ENCODE measurements at regions not wholly inside any gene's neighbourhood (a gene's known extent, or its start where the extent isn't known, plus 50 kb on each side); places are given as distances from the start of the nearest gene placed in this dataset.

GRCh38 chr4:56218230-56218895, 168.9 kb downstream of the AASDH start:
- Histone ChIP-seq H3K4me3 (replicated peaks; ENCODE audit: insufficient read depth, low read length) (no peak overlapping the region), H3K27ac (replicated peaks) (no peak overlapping the region), H3K27me3 (ENCODE audit: insufficient read depth, poor library complexity, severe bottlenecking) (no peaks in the 10 kb centered on the region)
- no peak for DNase-seq (ENCODE audit: low read depth in 1 of 2, low spot score in 1 of 2)
- TF ChIP-seq SPI1 (IDR thresholded peaks at IDR 0.05; ENCODE audit: borderline replicate concordance, low read depth) (no peak), GABPA (IDR thresholded peaks at IDR 0.05; ENCODE audit: low read depth) (no peak), REST (IDR thresholded peaks at IDR 0.05; ENCODE audit: insufficient replicate concordance, low read depth) (no peak), POLR2AphosphoS5 (IDR thresholded peaks at IDR 0.05; ENCODE audit: low read depth) (no peak), CTCF (IDR thresholded peaks at IDR 0.05; ENCODE audit: insufficient read depth, low read length) (no peak)

- Histone ChIP-seq H3K4me3 (replicated peaks; ENCODE audit: insufficient read depth, low read length) (no peak overlapping the region), H3K27ac (replicated peaks) (no peak overlapping the region), H3K27me3 (ENCODE audit: insufficient read depth, poor library complexity, severe bottlenecking) (no peaks in the 10 kb centered on the region)
- no peak for DNase-seq (ENCODE audit: low read depth in 1 of 2, low spot score in 1 of 2)
- TF ChIP-seq GABPA (IDR thresholded peaks at IDR 0.05; ENCODE audit: low read depth), result no peak
- no peak for TF ChIP-seq CTCF (IDR thresholded peaks at IDR 0.05; ENCODE audit: insufficient read depth, low read length)
- TF ChIP-seq POLR2AphosphoS5 (IDR thresholded peaks at IDR 0.05; ENCODE audit: low read depth), result no peak
- TF ChIP-seq SPI1 (IDR thresholded peaks at IDR 0.05; ENCODE audit: borderline replicate concordance, low read depth), result no peak
- no peak for TF ChIP-seq REST (IDR thresholded peaks at IDR 0.05; ENCODE audit: insufficient replicate concordance, low read depth)
These were observed 169.9 kb downstream of the AASDH start for GRCh38 chr4:56217343-56217890.

- no peaks in the 10 kb centered on the region for H3K27me3 ChIP-seq (ENCODE audit: insufficient read depth, poor library complexity, severe bottlenecking)
- TF ChIP-seq REST (IDR thresholded peaks at IDR 0.05; ENCODE audit: insufficient replicate concordance, low read depth), result no peak
- no peak for TF ChIP-seq GABPA (IDR thresholded peaks at IDR 0.05; ENCODE audit: low read depth)
- TF ChIP-seq CTCF (IDR thresholded peaks at IDR 0.05; ENCODE audit: insufficient read depth, low read length), result no peak
- TF ChIP-seq SPI1 (IDR thresholded peaks at IDR 0.05; ENCODE audit: borderline replicate concordance, low read depth), result no peak
- TF ChIP-seq POLR2AphosphoS5 (IDR thresholded peaks at IDR 0.05; ENCODE audit: low read depth), result no peak
- H3K27ac ChIP-seq (replicated peaks), result no peak overlapping the region
- DNase-seq (ENCODE audit: low read depth in 1 of 2, low spot score in 1 of 2), result no peak
- no peak overlapping the region for H3K4me3 ChIP-seq (replicated peaks; ENCODE audit: insufficient read depth, low read length)
These were observed 171.4 kb downstream of the AASDH start for GRCh38 chr4:56215901-56216300.
